Esophagus (tissue), 2 donors: ENCODE measurements at regions not wholly inside any gene's neighbourhood (a gene's known extent, or its start where the extent isn't known, plus 50 kb on each side); places are given as distances from the start of the nearest gene placed in this dataset.

Experiments used
- H3K27ac ChIP-seq, 2 donors: one replicate each; pipeline ENCODE4 v1.5.1; 2013; ENCODE audit warnings: low read depth in 2 of 2, mild to moderate bottlenecking in 2 of 2, inconsistent platforms in 1 of 2, low read length in 1 of 2, moderate library complexity in 1 of 2
- H3K27me3 ChIP-seq, 2 donors: one replicate each; pipeline ENCODE4 v1.6.1; 2013; ENCODE audit warnings: low read length in 2 of 2, control low read depth in 1 of 2, mild to moderate bottlenecking in 1 of 2; ENCODE audit not compliant: insufficient read depth in 2 of 2, control insufficient read depth in 1 of 2
- H3K36me3 ChIP-seq, 2 donors: one replicate each; pipeline ENCODE4 v1.6.1; 2013; ENCODE audit warnings: low read length in 1 of 2; ENCODE audit not compliant: control insufficient read depth in 2 of 2, insufficient read depth in 2 of 2
- H3K4me1 ChIP-seq, 2 donors: one replicate each; pipeline ENCODE4 v1.6.1; 2013; ENCODE audit warnings: low read length in 1 of 2; ENCODE audit not compliant: control insufficient read depth in 2 of 2, insufficient read depth in 2 of 2
- H3K4me3 ChIP-seq, 2 donors: one replicate each; pipeline ENCODE4 v1.5.1; 2013; ENCODE audit warnings: low read length in 2 of 2, mild to moderate bottlenecking in 2 of 2, low read depth in 1 of 2, moderate library complexity in 1 of 2
- H3K9me3 ChIP-seq, 2 donors: one replicate each; pipeline ENCODE4 v1.6.1; 2013; ENCODE audit warnings: mild to moderate bottlenecking in 2 of 2, low read depth in 1 of 2, low read length in 1 of 2, moderate library complexity in 1 of 2; ENCODE audit not compliant: control insufficient read depth in 2 of 2, insufficient read depth in 1 of 2
- WGBS, 2 donors: extraction: QIAGEN DNeasy Blood & Tissue Kit; methylation state at CpG; one replicate each; pipeline ENCODE4 v1.1.7; 2013; 5-methylcytosine and 5-hydroxymethylcytosine counted together
- donor health status: healthy with polysubstance abuse.
- donor health status: Bipolar disorder and iron deficiency.

DNA sequence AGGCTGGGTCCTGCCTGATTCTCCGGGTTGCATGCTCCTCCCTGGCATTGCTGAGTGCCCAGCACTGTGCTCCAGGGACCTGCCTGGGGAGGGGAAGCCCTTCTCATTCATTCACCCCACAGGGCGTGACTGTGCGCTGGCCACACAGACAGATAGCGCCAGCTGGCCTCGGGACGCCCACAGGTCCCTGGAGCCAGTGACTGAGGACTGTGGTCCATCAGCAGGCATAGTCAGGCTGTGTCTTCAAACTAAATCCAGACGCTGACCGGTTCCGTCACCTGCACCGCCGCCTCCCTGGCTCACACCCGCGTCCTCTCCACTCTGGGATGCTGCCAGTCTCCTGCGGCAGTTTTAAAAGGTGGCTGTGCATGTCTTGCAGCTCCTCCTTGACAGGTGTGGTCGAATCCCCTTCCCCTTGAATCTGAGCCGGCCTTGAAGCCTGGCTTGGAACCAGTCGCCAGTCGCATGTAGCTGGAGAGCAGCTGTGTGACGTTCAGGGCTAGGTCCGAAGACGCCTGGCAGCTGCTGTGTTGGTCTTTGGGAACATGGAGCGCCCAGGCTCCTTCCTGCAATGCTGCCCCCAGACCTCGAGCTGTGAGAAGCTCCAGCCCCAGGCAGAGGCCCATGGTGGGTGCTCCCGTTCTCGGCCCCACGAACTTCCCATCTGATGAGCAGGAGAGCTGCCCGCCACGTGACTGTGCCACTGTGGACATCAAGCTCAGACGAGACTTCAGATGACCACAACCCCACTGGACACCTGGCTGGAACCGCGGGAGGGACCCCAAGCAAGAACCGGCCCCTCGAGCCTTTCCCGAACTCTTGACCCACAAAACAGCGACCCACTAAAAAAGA is 94.1 kb downstream of the ADRA2C start:
- Histone ChIP-seq H3K4me3 (no peak overlapping the region), H3K27ac (no peak overlapping the region), H3K27me3 (peaks cover 0 to 9% of the 10 kb centered on the region in 2 donors), H3K36me3 (no peaks in the 10 kb centered on the region), H3K9me3 (peaks cover 0 to 1% of the 10 kb centered on the region in 2 donors), H3K4me1 (no peaks in the 10 kb centered on the region)
- 69 to 73% methylated on average over 35 of the region's 35 CpGs for WGBS, 2 donors

- peaks cover 0 to 3% of the 10 kb centered on the region in 2 donors for H3K9me3 ChIP-seq
- no peak overlapping the region for H3K27ac ChIP-seq
- 86 to 88% methylated on average over 28 of the region's 28 CpGs for WGBS, 2 donors
- H3K36me3 ChIP-seq: no peaks in the 10 kb centered on the region
- H3K27me3 ChIP-seq: peaks cover 0 to 6% of the 10 kb centered on the region in 2 donors
- no peak overlapping the region for H3K4me3 ChIP-seq
- no peaks in the 10 kb centered on the region for H3K4me1 ChIP-seq
These were observed 94.9 kb downstream of the ADRA2C start for GRCh38 chr4:3860913-3861636.

DNA sequence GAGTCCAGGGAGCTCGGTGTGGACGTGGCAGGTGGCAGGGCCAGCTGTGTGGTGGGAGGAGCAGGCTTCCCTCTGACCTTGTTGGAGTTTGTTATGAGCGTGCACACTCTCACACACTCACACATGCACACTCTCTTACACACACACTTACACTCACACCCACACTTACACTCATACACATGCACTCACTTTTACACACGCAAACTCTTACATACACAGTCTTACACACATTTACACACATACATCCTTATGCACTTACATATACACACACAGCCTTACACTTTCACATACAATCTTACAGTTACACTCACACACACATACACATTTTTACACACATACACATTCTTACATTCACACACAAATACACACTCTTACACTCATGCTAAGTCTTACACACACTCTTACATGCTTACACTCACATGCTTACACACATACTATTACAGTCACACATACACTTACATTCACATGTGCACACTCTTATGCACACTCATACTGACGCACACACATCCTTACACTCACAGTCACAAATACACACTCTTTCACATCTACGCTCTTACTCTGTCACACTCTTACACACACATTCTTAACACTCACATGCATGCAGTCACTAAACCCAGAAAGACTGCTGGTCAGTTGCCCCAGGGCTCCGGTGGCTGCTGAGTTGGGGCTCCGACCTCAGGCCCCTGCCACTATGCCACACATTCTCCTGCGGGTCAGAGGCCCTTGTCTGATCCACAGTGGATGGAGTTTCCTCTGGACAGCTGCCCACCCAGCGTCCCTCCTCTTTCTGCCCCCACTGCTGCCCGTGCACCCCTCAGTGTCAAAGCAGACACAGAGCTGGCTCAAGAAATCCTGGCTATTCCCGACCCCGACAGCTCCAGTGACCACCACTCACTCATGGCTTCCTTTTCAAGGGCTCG is 95.8 kb downstream of the ADRA2C start:
- Histone ChIP-seq H3K9me3 (peaks cover 0 to 3% of the 10 kb centered on the region in 2 donors), H3K36me3 (no peaks in the 10 kb centered on the region), H3K4me3 (no peak overlapping the region), H3K27me3 (peaks cover 0 to 6% of the 10 kb centered on the region in 2 donors), H3K4me1 (no peaks in the 10 kb centered on the region), H3K27ac (no peak overlapping the region)
- 53 to 55% methylated on average over 14 of the region's 14 CpGs for WGBS, 2 donors

- H3K9me3 ChIP-seq: peaks cover 0 to 3% of the 10 kb centered on the region in 2 donors
- H3K27me3 ChIP-seq: peaks cover 0 to 6% of the 10 kb centered on the region in 2 donors
- H3K4me1 ChIP-seq: no peaks in the 10 kb centered on the region
- H3K36me3 ChIP-seq: no peaks in the 10 kb centered on the region
- WGBS, 2 donors: 22 to 28% methylated on average over 23 of the region's 23 CpGs
- H3K4me3 ChIP-seq: no peak overlapping the region
- H3K27ac ChIP-seq: no peak overlapping the region
These were observed 96.6 kb downstream of the ADRA2C start for GRCh38 chr4:3862640-3863420.

DNA sequence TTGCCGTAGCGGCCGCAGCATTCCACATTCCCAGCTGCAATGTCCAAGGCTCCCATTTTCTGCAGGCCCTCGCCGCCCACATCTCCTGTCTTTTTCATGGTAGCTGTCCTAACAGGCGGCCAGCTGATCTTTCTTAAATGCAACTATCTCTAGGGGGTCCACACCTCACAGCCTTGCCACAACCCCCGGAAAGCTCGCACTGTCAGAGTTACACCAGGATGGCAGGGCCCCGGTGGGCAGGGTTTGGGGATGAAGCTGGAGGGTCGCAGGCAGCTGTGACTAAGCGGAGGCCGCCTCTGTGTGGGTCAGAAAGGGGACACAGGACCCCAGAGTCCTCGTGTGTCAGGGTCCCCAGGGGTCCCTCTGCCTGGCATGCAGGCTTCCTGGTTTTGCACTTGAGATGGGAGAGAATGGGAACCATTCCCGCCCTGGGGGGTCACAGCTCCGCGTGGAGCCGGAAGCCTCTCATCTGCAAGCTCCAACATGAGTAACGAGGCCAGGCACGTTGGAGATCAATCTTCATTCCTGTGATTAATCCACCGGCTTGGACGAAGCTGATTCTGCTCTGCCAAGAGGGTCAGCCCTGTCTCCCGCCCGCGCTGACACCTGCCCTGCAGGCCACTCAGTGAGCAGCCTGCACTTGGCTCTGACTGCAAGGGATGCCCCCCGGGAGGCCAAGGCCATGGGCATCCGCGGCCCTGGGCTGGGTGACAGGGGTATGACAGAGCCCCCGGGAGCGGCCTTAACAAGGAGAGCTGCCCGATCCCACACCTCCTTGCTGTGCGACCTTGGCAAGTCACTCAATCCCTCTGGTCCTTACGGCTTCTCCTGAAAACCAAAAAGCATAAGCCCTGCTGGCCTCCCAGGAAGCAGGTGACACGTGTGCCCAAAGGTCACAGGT is 97.9 kb downstream of the ADRA2C start:
- H3K27ac ChIP-seq: no peak overlapping the region
- H3K9me3 ChIP-seq: peaks cover 2 to 3% of the 10 kb centered on the region in 2 donors
- H3K4me3 ChIP-seq: no peak overlapping the region
- peaks cover 0 to 6% of the 10 kb centered on the region in 2 donors for H3K27me3 ChIP-seq
- no peaks in the 10 kb centered on the region for H3K36me3 ChIP-seq
- 67 to 70% methylated on average over 33 of the region's 33 CpGs for WGBS, 2 donors
- H3K4me1 ChIP-seq: no peaks in the 10 kb centered on the region

DNA sequence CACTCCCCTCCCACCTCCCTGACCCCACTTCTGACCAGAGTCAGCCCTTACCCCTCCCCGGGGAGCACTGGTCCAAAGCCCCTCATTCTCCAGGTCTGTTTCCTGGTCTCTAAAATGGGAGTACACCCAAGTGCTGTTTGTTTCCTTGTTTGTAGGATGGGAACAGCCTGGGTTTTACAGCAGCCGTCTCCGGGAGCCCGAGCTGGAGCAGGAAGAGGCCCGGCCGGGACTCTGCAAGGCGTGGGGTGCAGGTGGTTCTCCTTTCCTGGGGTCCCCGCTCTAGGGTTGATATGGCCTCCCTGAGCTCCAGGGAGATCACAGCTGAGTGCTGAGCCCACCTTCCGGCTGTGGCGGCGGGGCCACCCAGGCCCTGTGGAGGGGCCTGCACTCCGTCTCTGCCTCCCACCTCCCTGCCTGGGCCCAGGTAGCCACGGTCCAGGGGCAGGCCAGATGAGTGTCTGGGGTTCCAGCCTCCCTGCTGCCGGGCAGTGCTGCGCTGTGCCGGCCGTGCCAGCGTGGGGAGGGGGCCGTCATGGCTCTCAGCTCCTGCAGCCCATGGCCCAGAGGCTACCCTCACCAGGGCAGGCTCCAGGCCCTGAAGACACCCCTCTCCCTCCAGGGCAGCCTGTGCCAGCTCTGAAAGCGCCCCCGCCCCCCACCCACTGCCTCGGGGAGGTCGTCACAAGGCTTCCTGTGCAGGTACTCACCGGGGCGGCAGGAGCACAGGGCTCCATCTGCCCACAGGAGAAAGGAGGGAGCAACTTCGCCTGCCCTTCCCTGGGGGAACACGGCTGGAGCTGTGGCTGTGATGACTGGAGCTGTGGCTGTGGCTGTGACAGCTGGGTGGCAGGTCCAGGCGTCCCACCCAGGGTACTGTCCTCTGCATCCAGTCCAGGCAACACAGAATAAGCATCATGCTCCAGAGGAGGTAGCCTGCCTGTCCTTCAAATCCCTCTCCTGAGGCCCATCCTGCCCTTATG is 98.8 kb downstream of the ADRA2C start:
- Histone ChIP-seq H3K4me1 (no peaks in the 10 kb centered on the region), H3K27me3 (peaks cover 0 to 4% of the 10 kb centered on the region in 2 donors), H3K4me3 (no peak overlapping the region), H3K9me3 (peaks cover 2 to 3% of the 10 kb centered on the region in 2 donors), H3K27ac (no peak overlapping the region), H3K36me3 (no peaks in the 10 kb centered on the region)
- 73 to 77% methylated on average over 27 to 28 of the region's 28 CpGs for WGBS, 2 donors

GRCh38 chr4:3865986-3866812 is 100.0 kb downstream of the ADRA2C start:
- Histone ChIP-seq H3K27ac (no peak overlapping the region), H3K36me3 (no peaks in the 10 kb centered on the region), H3K4me3 (no peak overlapping the region), H3K4me1 (no peaks in the 10 kb centered on the region), H3K9me3 (peaks cover 2 to 3% of the 10 kb centered on the region in 2 donors), H3K27me3 (peaks cover 0 to 7% of the 10 kb centered on the region in 2 donors)
- 85 to 89% methylated on average over 24 of the region's 24 CpGs for WGBS, 2 donors
